ENCODE measurements at regions not wholly inside any gene's neighbourhood (a gene's known extent, or its start where the extent isn't known, plus 50 kb on each side); places are given as distances from the start of the nearest gene placed in this dataset.

DNA sequence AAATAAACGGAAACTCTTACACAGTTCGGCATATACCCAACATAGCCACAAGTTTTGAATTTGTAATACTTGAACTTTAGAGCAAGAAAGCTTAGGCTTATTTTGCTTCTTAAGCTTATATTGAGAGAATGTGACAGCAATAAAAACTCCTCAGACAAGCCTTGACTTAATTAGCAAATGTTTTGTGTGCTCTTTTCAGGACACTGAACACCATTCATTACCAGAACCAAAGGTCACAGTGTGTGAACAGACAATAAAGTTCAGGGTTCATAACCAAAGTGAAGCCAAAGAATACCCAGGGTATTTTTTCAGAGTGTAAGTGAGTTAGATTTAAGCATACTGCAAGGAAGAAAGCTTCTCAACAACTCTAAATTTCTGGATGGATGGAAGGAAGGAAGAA is 605.8 kb downstream of the METTL4 start:
- DNase-seq: no peak
- H3K27ac Mint-ChIP-seq: no peak overlapping the region
- Histone ChIP-seq H3K4me1 (ENCODE audit: control insufficient read depth, insufficient read depth, low read length) (peaks cover 3% of the 10 kb centered on the region), H3K27me3 (ENCODE audit: control insufficient read depth, insufficient read depth, low read length, poor library complexity, severe bottlenecking) (no peaks in the 10 kb centered on the region), H3K27ac (ENCODE audit: low read depth, low read length) (peak overlapping the region; percentile 25), H3K36me3 (ENCODE audit: control insufficient read depth, insufficient read depth, low read length) (no peaks in the 10 kb centered on the region), H3K9me3 (ENCODE audit: control insufficient read depth, low read length) (no peaks in the 10 kb centered on the region), H3K9ac (ENCODE audit: extremely low read depth, low read length, poor library complexity, severe bottlenecking) (no peak overlapping the region), H3K4me3 (ENCODE audit: low read length) (no peak overlapping the region)
- no peaks in the 10 kb centered on the region for H3K9me3 Mint-ChIP-seq
- H3K4me3 Mint-ChIP-seq: no peak overlapping the region
- peaks cover 9% of the 10 kb centered on the region for H3K4me1 Mint-ChIP-seq
- 23% methylated on average over 2 of the region's 2 CpGs; no CpG with 5 or more reads in 1 of the 2 experiments for WGBS, 2 experiments (ENCODE audit: insufficient coverage in 1 of 2, insufficient read length in 1 of 2)
- TF ChIP-seq, protein P1, sequence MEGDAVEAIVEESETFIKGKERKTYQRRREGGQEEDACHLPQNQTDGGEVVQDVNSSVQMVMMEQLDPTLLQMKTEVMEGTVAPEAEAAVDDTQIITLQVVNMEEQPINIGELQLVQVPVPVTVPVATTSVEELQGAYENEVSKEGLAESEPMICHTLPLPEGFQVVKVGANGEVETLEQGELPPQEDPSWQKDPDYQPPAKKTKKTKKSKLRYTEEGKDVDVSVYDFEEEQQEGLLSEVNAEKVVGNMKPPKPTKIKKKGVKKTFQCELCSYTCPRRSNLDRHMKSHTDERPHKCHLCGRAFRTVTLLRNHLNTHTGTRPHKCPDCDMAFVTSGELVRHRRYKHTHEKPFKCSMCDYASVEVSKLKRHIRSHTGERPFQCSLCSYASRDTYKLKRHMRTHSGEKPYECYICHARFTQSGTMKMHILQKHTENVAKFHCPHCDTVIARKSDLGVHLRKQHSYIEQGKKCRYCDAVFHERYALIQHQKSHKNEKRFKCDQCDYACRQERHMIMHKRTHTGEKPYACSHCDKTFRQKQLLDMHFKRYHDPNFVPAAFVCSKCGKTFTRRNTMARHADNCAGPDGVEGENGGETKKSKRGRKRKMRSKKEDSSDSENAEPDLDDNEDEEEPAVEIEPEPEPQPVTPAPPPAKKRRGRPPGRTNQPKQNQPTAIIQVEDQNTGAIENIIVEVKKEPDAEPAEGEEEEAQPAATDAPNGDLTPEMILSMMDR (conservative IDR thresholded peaks at IDR 0.05): no peak
- peaks cover 3% of the 10 kb centered on the region for H3K27me3 Mint-ChIP-seq (ENCODE audit: insufficient read depth)
- no peaks in the 10 kb centered on the region for H3K36me3 Mint-ChIP-seq (ENCODE audit: low read depth)

DNA sequence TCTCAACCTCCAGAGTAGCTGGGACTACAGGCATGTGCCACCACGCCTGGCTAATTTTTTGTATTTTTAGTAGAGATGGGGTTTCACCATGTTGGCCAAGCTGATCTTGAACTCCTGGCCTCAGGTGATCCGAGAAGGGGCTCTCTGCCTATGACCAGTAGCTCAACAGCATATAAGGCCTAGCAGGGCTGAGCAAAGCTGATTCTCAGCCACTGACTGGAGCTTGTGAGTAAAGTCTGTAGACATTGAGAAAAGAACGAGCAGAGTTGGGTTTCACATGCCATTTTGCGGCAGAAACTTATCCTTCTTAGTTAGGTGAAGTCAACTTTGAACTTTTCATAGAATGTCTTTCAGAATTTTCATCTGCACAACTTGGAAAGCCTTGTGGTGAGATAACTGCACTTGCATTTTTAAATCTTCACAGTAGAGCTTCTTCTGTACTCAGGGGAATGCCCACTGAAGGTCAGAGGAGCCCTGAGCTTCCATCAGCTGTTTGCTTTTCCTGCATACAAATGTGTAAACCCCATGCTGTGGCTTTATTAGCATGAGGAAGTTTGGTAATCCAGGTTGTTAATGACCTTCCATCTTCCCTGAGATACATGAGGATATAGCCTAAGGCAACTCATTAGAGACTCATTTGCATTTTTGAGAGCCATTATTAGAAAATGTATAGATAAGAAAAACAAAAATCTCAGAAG is 602.4 kb downstream of the METTL4 start:
- Histone ChIP-seq H3K4me3 (ENCODE audit: low read length) (no peak overlapping the region), H3K4me1 (ENCODE audit: control insufficient read depth, insufficient read depth, low read length) (peaks cover 8% of the 10 kb centered on the region), H3K9me3 (ENCODE audit: control insufficient read depth, low read length) (peaks cover 6% of the 10 kb centered on the region), H3K9ac (ENCODE audit: extremely low read depth, low read length, poor library complexity, severe bottlenecking) (no peak overlapping the region), H3K27me3 (ENCODE audit: control insufficient read depth, insufficient read depth, low read length, poor library complexity, severe bottlenecking) (no peaks in the 10 kb centered on the region), H3K36me3 (ENCODE audit: control insufficient read depth, insufficient read depth, low read length) (no peaks in the 10 kb centered on the region), H3K27ac (ENCODE audit: low read depth, low read length) (no peak overlapping the region)
- Mint-ChIP-seq H3K4me3 (no peak overlapping the region), H3K4me1 (peaks cover 15% of the 10 kb centered on the region), H3K27ac (no peak overlapping the region), H3K27me3 (ENCODE audit: insufficient read depth) (peaks cover 3% of the 10 kb centered on the region), H3K36me3 (ENCODE audit: low read depth) (no peaks in the 10 kb centered on the region), H3K9me3 (peaks cover 4% of the 10 kb centered on the region)
- TF ChIP-seq, protein P1 (conservative IDR thresholded peaks at IDR 0.05): no peak
- 94 to 96% methylated on average over 4 of the region's 4 CpGs for WGBS, 2 experiments (ENCODE audit: insufficient coverage in 1 of 2, insufficient read length in 1 of 2)
- DNase-seq: no peak

DNA sequence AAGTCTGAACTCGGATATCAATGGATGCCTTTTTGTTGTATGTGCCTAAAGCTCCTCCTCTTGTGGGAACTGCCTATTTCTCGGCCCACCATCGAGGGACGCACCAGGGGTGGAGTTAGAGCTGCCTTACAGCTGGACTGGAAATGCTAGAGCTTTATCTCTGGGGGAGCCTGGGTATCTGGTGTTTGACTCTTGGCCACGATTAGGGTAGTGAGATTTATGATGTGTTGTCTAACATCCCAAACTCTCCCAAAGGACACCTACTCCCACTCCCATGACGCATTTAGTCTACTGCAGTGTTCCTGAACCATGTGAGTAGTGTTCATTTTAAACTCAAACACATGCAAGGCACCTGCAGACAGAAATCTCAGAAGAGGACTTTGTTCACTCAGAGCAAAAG is 594.8 kb downstream of the METTL4 start:
- no peak overlapping the region for H3K27ac Mint-ChIP-seq
- Histone ChIP-seq H3K4me3 (ENCODE audit: low read length) (no peak overlapping the region), H3K27me3 (ENCODE audit: control insufficient read depth, insufficient read depth, low read length, poor library complexity, severe bottlenecking) (no peaks in the 10 kb centered on the region), H3K9ac (ENCODE audit: extremely low read depth, low read length, poor library complexity, severe bottlenecking) (no peak overlapping the region), H3K36me3 (ENCODE audit: control insufficient read depth, insufficient read depth, low read length) (no peaks in the 10 kb centered on the region), H3K9me3 (ENCODE audit: control insufficient read depth, low read length) (peaks cover 21% of the 10 kb centered on the region), H3K4me1 (ENCODE audit: control insufficient read depth, insufficient read depth, low read length) (peaks cover 5% of the 10 kb centered on the region), H3K27ac (ENCODE audit: low read depth, low read length) (no peak overlapping the region)
- H3K9me3 Mint-ChIP-seq: peaks cover 14% of the 10 kb centered on the region
- no peak for DNase-seq
- no peak overlapping the region for H3K4me3 Mint-ChIP-seq
- no peaks in the 10 kb centered on the region for H3K27me3 Mint-ChIP-seq (ENCODE audit: insufficient read depth)
- TF ChIP-seq, protein P1 (conservative IDR thresholded peaks at IDR 0.05): no peak
- H3K4me1 Mint-ChIP-seq: peaks cover 18% of the 10 kb centered on the region
- WGBS, 2 experiments (ENCODE audit: insufficient coverage in 1 of 2, insufficient read length in 1 of 2): 93 to 100% methylated on average over 3 to 5 of the region's 6 CpGs
- no peaks in the 10 kb centered on the region for H3K36me3 Mint-ChIP-seq (ENCODE audit: low read depth)
